MCF 10A (cell line): ENCODE measurements at regions not wholly inside any gene's neighbourhood (a gene's known extent, or its start where the extent isn't known, plus 50 kb on each side); places are given as distances from the start of the nearest gene placed in this dataset.

Experiments used
- BruUV-seq: library from RNA; stranded (reverse); fragments of 400-500 nt; replicated peaks from 2 replicates; lab custom pipeline; 2021; lab: Mats Ljungman, UMichigan
- CTCF ChIA-PET: fragments of 300-600 bp; sonication (Branson Sonifier 250); formaldehyde crosslinking; extraction: SDS; loops from one replicate; lab custom pipeline; 2021; ENCODE audit warnings: antibody characterized with exemption, inconsistent platforms; lab: Yijun Ruan, JAX
- POLR2A ChIA-PET: fragments of 300-600, 350-650 bp; sonication (Branson Sonifier 250); formaldehyde crosslinking; extraction: SDS; loops from one replicate; lab custom pipeline; 2020; ENCODE audit warnings: antibody characterized with exemption, inconsistent platforms; lab: Yijun Ruan, JAX
- DNase-seq: peaks from one replicate; pipeline ENCODE4 v3.0.0-alpha.2; 2018; ENCODE audit not compliant: unreplicated experiment
- H3K27ac Mint-ChIP-seq: one replicate; pipeline ENCODE4 v1.8.0; 2022; ENCODE audit warnings: mild to moderate bottlenecking, low read depth, mixed read lengths; ENCODE audit not compliant: unreplicated experiment
- H3K27me3 Mint-ChIP-seq: one replicate; pipeline ENCODE4 v1.8.0; 2022; ENCODE audit warnings: mixed read lengths; ENCODE audit not compliant: insufficient read depth, unreplicated experiment
- H3K36me3 Mint-ChIP-seq: one replicate; pipeline ENCODE4 v1.8.0; 2022; ENCODE audit warnings: mild to moderate bottlenecking, moderate library complexity, mixed read lengths; ENCODE audit not compliant: insufficient read depth, unreplicated experiment
- H3K4me1 Mint-ChIP-seq: one replicate; pipeline ENCODE4 v1.8.0; 2022; ENCODE audit warnings: mixed read lengths; ENCODE audit not compliant: insufficient read depth, unreplicated experiment
- H3K4me3 Mint-ChIP-seq: one replicate; pipeline ENCODE4 v1.8.0; 2022; ENCODE audit warnings: mild to moderate bottlenecking, moderate library complexity, mixed read lengths; ENCODE audit not compliant: unreplicated experiment
- H3K9me3 Mint-ChIP-seq: one replicate; pipeline ENCODE4 v1.8.0; 2022; ENCODE audit warnings: mixed read lengths; ENCODE audit not compliant: unreplicated experiment
- CTCF ChIP-seq: fragments of 200-600 bp; IDR thresholded peaks from one replicate; pipeline ENCODE4 v1.8.0; 2022; ENCODE audit warnings: antibody characterized with exemption, mild to moderate bottlenecking; ENCODE audit not compliant: unreplicated experiment
- intact Hi-C: fragments of 100-400 bp; cut with micrococcal nuclease; formaldehyde crosslinking; loops from 2 replicates; pipeline ENCODE4 v1.14.1; 2022

- Mint-ChIP-seq H3K27ac (no peak overlapping the region), H3K4me3 (no peak overlapping the region), H3K27me3 (no peaks in the 10 kb centered on the region), H3K36me3 (no peaks in the 10 kb centered on the region), H3K9me3 (peaks cover 7% of the 10 kb centered on the region), H3K4me1 (peaks cover 14% of the 10 kb centered on the region)
- TF ChIP-seq CTCF: no peak
- ChIA-PET CTCF (no interaction called here), POLR2A (no interaction called here)
- DNase-seq: no peak
- intact Hi-C loops: no loop called here
- no TSS peak for BruUV-seq
These were observed 107.4 kb downstream of the UTRN start for GRCh38 chr6:144392536-144392935.

GRCh38 chr6:144394210-144394609 is 109.1 kb downstream of the UTRN start:
- no TSS peak for BruUV-seq
- Mint-ChIP-seq H3K27ac (no peak overlapping the region), H3K36me3 (no peaks in the 10 kb centered on the region), H3K4me1 (peaks cover 14% of the 10 kb centered on the region), H3K9me3 (peaks cover 16% of the 10 kb centered on the region), H3K4me3 (no peak overlapping the region), H3K27me3 (no peaks in the 10 kb centered on the region)
- TF ChIP-seq CTCF: no peak
- POLR2A ChIA-PET: interaction anchor here (0.7 kb wide), 1 partner anchor 170 kb away, joined by 3 read pairs; no protein-coding TSS in a partner anchor
- CTCF ChIA-PET: no interaction called here
- no peak for DNase-seq
- intact Hi-C loops: no loop called here

GRCh38 chr6:144395014-144395413 is 109.9 kb downstream of the UTRN start:
- TF ChIP-seq CTCF: no peak
- no TSS peak for BruUV-seq
- ChIA-PET POLR2A (no interaction called here), CTCF (no interaction called here)
- H3K27me3 Mint-ChIP-seq: no peaks in the 10 kb centered on the region
- H3K9me3 Mint-ChIP-seq: peaks cover 16% of the 10 kb centered on the region
- no peak overlapping the region for H3K27ac Mint-ChIP-seq
- H3K36me3 Mint-ChIP-seq: peaks cover 1% of the 10 kb centered on the region
- no peak for DNase-seq
- intact Hi-C loops: no loop called here
- no peak overlapping the region for H3K4me3 Mint-ChIP-seq
- peaks cover 14% of the 10 kb centered on the region for H3K4me1 Mint-ChIP-seq

GRCh38 chr6:144395826-144396225 is 110.7 kb downstream of the UTRN start:
- H3K9me3 Mint-ChIP-seq: peaks cover 16% of the 10 kb centered on the region
- TF ChIP-seq CTCF: no peak
- BruUV-seq: no TSS peak

More at GRCh38 chr6:144395826-144396225, 110.7 kb downstream of the UTRN start:
- Mint-ChIP-seq H3K4me3 (no peak overlapping the region), H3K36me3 (peaks cover 6% of the 10 kb centered on the region), H3K4me1 (peaks cover 6% of the 10 kb centered on the region), H3K27ac (no peak overlapping the region), H3K27me3 (no peaks in the 10 kb centered on the region)
- intact Hi-C loops: no loop called here
- CTCF ChIA-PET: no interaction called here
- POLR2A ChIA-PET: no interaction called here
- DNase-seq: no peak
